ENCODE measurements at regions not wholly inside any gene's neighbourhood (a gene's known extent, or its start where the extent isn't known, plus 50 kb on each side); places are given as distances from the start of the nearest gene placed in this dataset.
"Not testable (repeated sequence)": the region's sequence is repeated elsewhere in the genome, so short reads cannot be mapped to it uniquely, and the experiment has no call there.

- not testable (repeated sequence) for TF ChIP-seq EZH2 (IDR thresholded peaks at IDR 0.05; ENCODE audit: insufficient read depth, poor library complexity, severe bottlenecking); EZH2phosphoT487 (IDR thresholded peaks at IDR 0.05; ENCODE audit: insufficient read depth, low read depth)
These were observed 271.7 kb upstream of the NR2F2 start for GRCh38 chr15:96058852-96059103.

Data from GM23248 (cell line).